ENCODE measurements at regions not wholly inside any gene's neighbourhood (a gene's known extent, or its start where the extent isn't known, plus 50 kb on each side); places are given as distances from the start of the nearest gene placed in this dataset.

GRCh38 chr14:51516706-51517395, 134.9 kb upstream of the FRMD6 start:
- no peak for TF ChIP-seq CTCF (conservative IDR thresholded peaks at IDR 0.05; ENCODE audit: low read length)
- TF ChIP-seq EZH2phosphoT487 (IDR thresholded peaks at IDR 0.05; ENCODE audit: borderline replicate concordance) = no peak
